Right lobe of liver (tissue), 4 donors: ENCODE measurements at regions not wholly inside any gene's neighbourhood (a gene's known extent, or its start where the extent isn't known, plus 50 kb on each side); places are given as distances from the start of the nearest gene placed in this dataset.

Experiments used
- POLR2A ChIP-seq: fragments of 450-650 bp; IDR thresholded peaks from one replicate; pipeline ENCODE4 v1.6.1; 2017; ENCODE audit warnings: antibody characterized with exemption, mild to moderate bottlenecking
- TF ChIP-seq, protein P1 (sequence below), 4 donors: fragments of 200-600 bp in 3 of 4; fragments of 450-650 bp in 1 of 4; IDR thresholded peaks; one replicate each; pipeline versions ENCODE4 v1.5.1 to v1.8.0; 2016 to 2022; ENCODE audit warnings: antibody characterized with exemption in 4 of 4, mild to moderate bottlenecking in 2 of 4
- donor health status: DM: no; HTN: no; CAD: no.
- donor health status: DM: no; HTN: no; CAD: no.
- donor health status: DM: no; HTN: yes; CAD: no.

DNA sequence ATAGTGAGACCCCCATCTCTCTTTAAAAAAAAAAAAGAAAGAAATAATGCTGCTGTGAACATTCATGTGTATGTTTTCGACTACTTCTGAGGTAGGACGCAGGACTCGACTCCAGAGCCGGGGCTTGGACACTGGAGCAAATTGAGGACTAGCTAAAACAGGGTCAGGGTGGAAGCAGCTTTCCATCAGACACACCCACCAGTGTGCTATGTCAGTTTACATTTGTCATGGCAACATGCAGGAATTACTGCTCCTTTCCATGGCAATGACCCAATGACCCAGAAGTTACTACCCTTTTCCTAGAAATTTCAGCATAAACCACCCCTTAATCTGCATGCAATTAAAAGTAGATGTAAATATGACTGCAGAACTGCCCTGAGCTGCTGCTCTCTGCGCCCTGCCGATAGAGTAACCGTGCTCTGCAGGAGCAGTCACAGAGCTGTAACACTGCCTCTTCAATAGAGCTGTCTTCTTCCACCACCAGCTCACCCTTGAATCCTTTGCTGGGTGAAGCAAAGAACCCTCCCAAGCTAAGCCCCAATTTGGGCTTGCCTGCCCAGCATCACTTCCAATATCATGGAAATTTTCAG, 61.6 kb upstream of the ZNF599 start:
- TF ChIP-seq, protein P1, sequence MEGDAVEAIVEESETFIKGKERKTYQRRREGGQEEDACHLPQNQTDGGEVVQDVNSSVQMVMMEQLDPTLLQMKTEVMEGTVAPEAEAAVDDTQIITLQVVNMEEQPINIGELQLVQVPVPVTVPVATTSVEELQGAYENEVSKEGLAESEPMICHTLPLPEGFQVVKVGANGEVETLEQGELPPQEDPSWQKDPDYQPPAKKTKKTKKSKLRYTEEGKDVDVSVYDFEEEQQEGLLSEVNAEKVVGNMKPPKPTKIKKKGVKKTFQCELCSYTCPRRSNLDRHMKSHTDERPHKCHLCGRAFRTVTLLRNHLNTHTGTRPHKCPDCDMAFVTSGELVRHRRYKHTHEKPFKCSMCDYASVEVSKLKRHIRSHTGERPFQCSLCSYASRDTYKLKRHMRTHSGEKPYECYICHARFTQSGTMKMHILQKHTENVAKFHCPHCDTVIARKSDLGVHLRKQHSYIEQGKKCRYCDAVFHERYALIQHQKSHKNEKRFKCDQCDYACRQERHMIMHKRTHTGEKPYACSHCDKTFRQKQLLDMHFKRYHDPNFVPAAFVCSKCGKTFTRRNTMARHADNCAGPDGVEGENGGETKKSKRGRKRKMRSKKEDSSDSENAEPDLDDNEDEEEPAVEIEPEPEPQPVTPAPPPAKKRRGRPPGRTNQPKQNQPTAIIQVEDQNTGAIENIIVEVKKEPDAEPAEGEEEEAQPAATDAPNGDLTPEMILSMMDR (IDR thresholded peaks at IDR 0.05), result no peak
- TF ChIP-seq POLR2A, result no peak
